Endothelial cell of umbilical vein (primary cell): ENCODE measurements at regions not wholly inside any gene's neighbourhood (a gene's known extent, or its start where the extent isn't known, plus 50 kb on each side); places are given as distances from the start of the nearest gene placed in this dataset.

Experiments
- BruUV-seq: library from RNA; stranded (reverse); fragments of 400-500 nt; replicated peaks from 2 replicates; lab custom pipeline; 2021; lab: Mats Ljungman, UMichigan
- CTCF ChIA-PET: fragments of 300-600, 350-600 bp; sonication (Branson Sonifier 250); formaldehyde crosslinking; loops from one replicate; lab custom pipeline; 2021; ENCODE audit warnings: antibody characterized with exemption, inconsistent platforms; lab: Charles Lee
- POLR2A ChIA-PET: fragments of 300-600, 350-600 bp; sonication (Branson Sonifier 250); formaldehyde crosslinking; loops from one replicate; lab custom pipeline; 2021; ENCODE audit warnings: antibody characterized with exemption, inconsistent platforms; lab: Charles Lee
- DNase-seq: peaks from one replicate; pipeline ENCODE4 v3.0.0-alpha.2; 2011; ENCODE audit warnings: low read depth, low spot score
- FAIRE-seq: peaks from 2 replicates; lab custom pipeline; 2011; peaks lifted over from hg19 to GRCh38; lab: Jason Lieb, UNC
- H2AFZ ChIP-seq: 2 replicates; pipeline ENCODE4 v1.6.0; 2012; ENCODE audit warnings: low read depth, low read length, control low read depth, inconsistent platforms
- H3K27ac ChIP-seq: 2 replicates; pipeline ENCODE4 v1.5.1; 2011; ENCODE audit warnings: low read depth, mild to moderate bottlenecking, control low read depth, low read length, moderate library complexity; ENCODE audit not compliant: insufficient read depth
- H3K27me3 ChIP-seq, 2 experiments: 2 replicates each; pipeline versions ENCODE4 v1.6.0 to v1.6.1; 2011; ENCODE audit warnings: low read length in 2 of 2, mixed read lengths in 1 of 2; ENCODE audit not compliant: control insufficient read depth in 2 of 2, insufficient read depth in 2 of 2
- H3K36me3 ChIP-seq, 2 experiments: 2 replicates in 1 of 2; 3 replicates in 1 of 2; pipeline ENCODE4 v1.5.1; 2011; ENCODE audit warnings: low read length in 2 of 2, mild to moderate bottlenecking in 1 of 2, moderate library complexity in 1 of 2; ENCODE audit not compliant: control insufficient read depth in 2 of 2, insufficient read depth in 2 of 2; ENCODE audit errors: extremely low read depth in 1 of 2
- H3K4me1 ChIP-seq: 3 replicates; pipeline ENCODE4 v1.5.1; 2011; ENCODE audit warnings: mild to moderate bottlenecking, low read length; ENCODE audit not compliant: control insufficient read depth, insufficient read depth; ENCODE audit errors: extremely low read depth
- H3K4me2 ChIP-seq: 2 replicates; pipeline ENCODE4 v1.6.1; 2011; ENCODE audit warnings: low read length, control low read depth, mixed read lengths; ENCODE audit not compliant: insufficient read depth
- H3K4me3 ChIP-seq, 3 experiments: fragments of 200-600 bp in 1 of 3; sonication (generic), shearing (Covaris generic) in 1 of 3; replicated peaks in 1 of 3; 2 replicates each; pipeline ENCODE4 v1.5.1; 2011 to 2016; ENCODE audit warnings: control low read depth in 3 of 3, low read length in 3 of 3, mild to moderate bottlenecking in 2 of 3, inconsistent platforms in 1 of 3, low read depth in 1 of 3, moderate library complexity in 1 of 3; ENCODE audit not compliant: insufficient read depth in 1 of 3
- H3K79me2 ChIP-seq: 2 replicates; pipeline ENCODE4 v1.6.0; 2012; ENCODE audit warnings: low read length, inconsistent platforms; ENCODE audit not compliant: control insufficient read depth, insufficient read depth
- H3K9ac ChIP-seq: replicated peaks from 2 replicates; pipeline ENCODE3; 2011; ENCODE audit warnings: low read length, control low read depth; ENCODE audit not compliant: insufficient read depth; ENCODE audit errors: extremely low read depth
- H3K9me1 ChIP-seq: replicated peaks from 3 replicates; pipeline ENCODE4 v1.6.0; 2011; ENCODE audit warnings: mild to moderate bottlenecking, low read length; ENCODE audit not compliant: control insufficient read depth, insufficient read depth; ENCODE audit errors: extremely low read depth
- H3K9me3 ChIP-seq: replicated peaks from 2 replicates; pipeline ENCODE4 v1.5.1; 2012; ENCODE audit warnings: low read length, inconsistent platforms; ENCODE audit not compliant: control insufficient read depth, insufficient read depth
- H4K20me1 ChIP-seq: replicated peaks from 2 replicates; pipeline ENCODE3; 2011; ENCODE audit warnings: mild to moderate bottlenecking, low read length; ENCODE audit not compliant: control insufficient read depth, insufficient read depth; ENCODE audit errors: extremely low read depth
- GATA2 ChIP-seq: IDR thresholded peaks from 2 replicates; pipeline ENCODE4 v1.7.0; 2011; ENCODE audit warnings: low read depth, mild to moderate bottlenecking, moderate library complexity, mixed read lengths, low read length; ENCODE audit not compliant: insufficient read length, insufficient read depth
- JUN ChIP-seq: IDR thresholded peaks from 2 replicates; pipeline ENCODE4 v1.6.1; 2011; ENCODE audit warnings: borderline replicate concordance, low read depth; ENCODE audit not compliant: insufficient read length, insufficient read depth
- MYC ChIP-seq: IDR thresholded peaks from one replicate; pipeline ENCODE4 v1.6.1; 2011; ENCODE audit warnings: mild to moderate bottlenecking, low read depth, low read length
- POLR2A ChIP-seq: IDR thresholded peaks from 2 replicates; pipeline ENCODE4 v1.6.1; 2012; ENCODE audit warnings: low read depth, mild to moderate bottlenecking, control low read depth, low read length
- POLR2AphosphoS5 ChIP-seq: IDR thresholded peaks from 2 replicates; pipeline ENCODE4 v1.6.1; 2012; ENCODE audit warnings: low read depth, mild to moderate bottlenecking, control low read depth, low read length, moderate library complexity; ENCODE audit not compliant: insufficient read depth
- dilution Hi-C: fragments of 300-500 bp; cut with MboI; formaldehyde crosslinking; loops from one replicate; pipeline ENCODE4 v1.15.0; 2019; ENCODE audit warnings: low sequenced_read_pairs; ENCODE audit not compliant: extremely low pct_ligation_motif_present
- intact Hi-C: fragments of 100-400 bp; cut with micrococcal nuclease; formaldehyde crosslinking; loops from one replicate; pipeline ENCODE4 v1.10.0; 2022
- TF ChIP-seq, protein P1 (sequence below): IDR thresholded peaks from 2 replicates; pipeline ENCODE4 v1.6.1; 2011; ENCODE audit not compliant: insufficient read depth, insufficient read length
- TF ChIP-seq, protein P2 (sequence below), 2 donors: IDR thresholded peaks; 1 replicate in 1 of 2; 2 replicates in 1 of 2; pipeline ENCODE4 v1.5.1; 2011; ENCODE audit warnings: low read length in 2 of 2, mild to moderate bottlenecking in 2 of 2, moderate library complexity in 2 of 2, control low read depth in 1 of 2, inconsistent platforms in 1 of 2, low read depth in 1 of 2; ENCODE audit not compliant: insufficient read depth in 1 of 2; ENCODE audit errors: extremely low read depth in 1 of 2

DNA sequence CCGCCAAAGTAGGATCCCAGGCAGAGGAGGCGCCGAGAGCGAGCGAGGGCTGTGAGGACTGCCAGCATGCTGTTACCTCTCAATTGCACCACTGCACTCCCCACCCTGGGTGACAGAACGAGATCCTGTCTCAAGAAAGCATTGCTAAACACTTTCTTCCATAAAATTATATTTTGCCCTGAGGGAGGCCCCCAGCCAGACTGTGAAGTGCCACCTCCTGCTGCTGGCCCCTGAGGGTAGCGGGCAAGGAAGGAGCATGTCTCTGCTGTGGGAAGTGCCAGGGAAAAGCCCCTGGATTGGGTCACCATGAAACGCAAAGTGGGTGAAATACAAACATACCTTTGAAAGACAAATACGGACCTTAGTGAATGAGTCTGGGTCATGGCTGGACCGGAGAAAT is 78.0 kb upstream of the AMZ2 start:
- Histone ChIP-seq H3K36me3 (no peaks in the 10 kb centered on the region), H4K20me1 (no peaks in the 10 kb centered on the region), H3K79me2 (no peaks in the 10 kb centered on the region), H3K4me1 (no peaks in the 10 kb centered on the region), H3K4me2 (no peak overlapping the region), H3K27me3 (no peaks in the 10 kb centered on the region), H3K27ac (no peak overlapping the region), H3K9me1 (no peaks in the 10 kb centered on the region), H3K9me3 (no peaks in the 10 kb centered on the region), H3K9ac (no peak overlapping the region), H2AFZ (no peak overlapping the region), H3K4me3 (no peak overlapping the region)
- CTCF ChIA-PET: interaction anchor here (1.2 kb wide), 1 partner anchor 11 kb away, joined by 3 read pairs; no protein-coding TSS in a partner anchor
- dilution Hi-C loops: no loop called here
- BruUV-seq: no TSS peak
- POLR2A ChIA-PET: no interaction called here
- intact Hi-C loops: loop anchor here (5.0 kb wide), 1 partner anchor 92 kb away; no protein-coding TSS in a partner anchor
- TF ChIP-seq, protein P1, sequence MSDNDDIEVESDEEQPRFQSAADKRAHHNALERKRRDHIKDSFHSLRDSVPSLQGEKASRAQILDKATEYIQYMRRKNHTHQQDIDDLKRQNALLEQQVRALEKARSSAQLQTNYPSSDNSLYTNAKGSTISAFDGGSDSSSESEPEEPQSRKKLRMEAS: no peak
- TF ChIP-seq POLR2A (no peak), GATA2 (no peak), MYC (no peak), POLR2AphosphoS5 (no peak), JUN (no peak)
- TF ChIP-seq, protein P2, sequence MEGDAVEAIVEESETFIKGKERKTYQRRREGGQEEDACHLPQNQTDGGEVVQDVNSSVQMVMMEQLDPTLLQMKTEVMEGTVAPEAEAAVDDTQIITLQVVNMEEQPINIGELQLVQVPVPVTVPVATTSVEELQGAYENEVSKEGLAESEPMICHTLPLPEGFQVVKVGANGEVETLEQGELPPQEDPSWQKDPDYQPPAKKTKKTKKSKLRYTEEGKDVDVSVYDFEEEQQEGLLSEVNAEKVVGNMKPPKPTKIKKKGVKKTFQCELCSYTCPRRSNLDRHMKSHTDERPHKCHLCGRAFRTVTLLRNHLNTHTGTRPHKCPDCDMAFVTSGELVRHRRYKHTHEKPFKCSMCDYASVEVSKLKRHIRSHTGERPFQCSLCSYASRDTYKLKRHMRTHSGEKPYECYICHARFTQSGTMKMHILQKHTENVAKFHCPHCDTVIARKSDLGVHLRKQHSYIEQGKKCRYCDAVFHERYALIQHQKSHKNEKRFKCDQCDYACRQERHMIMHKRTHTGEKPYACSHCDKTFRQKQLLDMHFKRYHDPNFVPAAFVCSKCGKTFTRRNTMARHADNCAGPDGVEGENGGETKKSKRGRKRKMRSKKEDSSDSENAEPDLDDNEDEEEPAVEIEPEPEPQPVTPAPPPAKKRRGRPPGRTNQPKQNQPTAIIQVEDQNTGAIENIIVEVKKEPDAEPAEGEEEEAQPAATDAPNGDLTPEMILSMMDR (IDR thresholded peaks at IDR 0.05; ENCODE audit: extremely low read depth in 1 of 2, insufficient read depth in 1 of 2, low read depth in 1 of 2, low read length in 2 of 2): no peak
- DNase-seq (no peak), FAIRE-seq (no peak)
